GM12878 (cell line): ENCODE measurements at regions not wholly inside any gene's neighbourhood (a gene's known extent, or its start where the extent isn't known, plus 50 kb on each side); places are given as distances from the start of the nearest gene placed in this dataset.

Experiments
- ATAC-seq: fragments of 200-7000 bp; cut with Tn5 transposase; 3 replicates; pipeline ENCODE4 v1.9.1; 2020; ENCODE audit warnings: mild to moderate bottlenecking, moderate library complexity
- BruUV-seq: library from RNA; stranded (reverse); fragments of 400-500 nt; replicated peaks from 2 replicates; lab custom pipeline; 2021; lab: Mats Ljungman, UMichigan
- CTCF ChIA-PET: fragments of 300-600 bp; sonication (Branson Sonifier 250); formaldehyde crosslinking; extraction: SDS; loops from one replicate; lab custom pipeline; 2021; ENCODE audit warnings: inconsistent platforms; lab: Yijun Ruan, JAX
- POLR2A ChIA-PET: fragments of 350-600 bp; formaldehyde crosslinking; extraction: SDS; loops from one replicate; lab custom pipeline; 2021; ENCODE audit warnings: inconsistent platforms; lab: Charles Lee
- RAD21 ChIA-PET: fragments of 300-600 bp; sonication (Branson Sonifier 250); formaldehyde crosslinking; loops from one replicate; lab custom pipeline; 2023; ENCODE audit warnings: antibody characterized with exemption; ENCODE audit not compliant: unreplicated experiment; lab: Charles Lee
- SMC1A ChIA-PET: fragments of 300-600 bp; sonication (Branson Sonifier 250); formaldehyde crosslinking; loops from one replicate; lab custom pipeline; 2023; ENCODE audit not compliant: unreplicated experiment, uncharacterized antibody; lab: Charles Lee
- DNase-seq: peaks from one replicate; pipeline ENCODE4 v3.0.0-alpha.2; 2011; ENCODE audit warnings: low read depth, low spot score
- FAIRE-seq: peaks from 3 replicates; lab custom pipeline; 2011; peaks lifted over from hg19 to GRCh38; lab: Jason Lieb, UNC
- H2AFZ ChIP-seq: 2 replicates; pipeline ENCODE4 v1.6.0; 2011; ENCODE audit warnings: low read depth, low read length, control low read depth; ENCODE audit not compliant: control insufficient read depth
- H3K27ac ChIP-seq: 2 replicates; pipeline ENCODE4 v1.5.1; 2011; ENCODE audit warnings: control low read depth; ENCODE audit not compliant: control insufficient read depth, insufficient read depth
- H3K27me3 ChIP-seq, 2 experiments: replicated peaks in 1 of 2; 2 replicates each; pipeline versions ENCODE4 v1.6.0 to v1.6.1; 2011; ENCODE audit warnings: low read length in 1 of 2; ENCODE audit not compliant: control insufficient read depth in 2 of 2, insufficient read depth in 2 of 2
- H3K36me3 ChIP-seq, 2 experiments: 2 replicates each; pipeline ENCODE4 v1.5.1; 2011; ENCODE audit warnings: low read length in 1 of 2; ENCODE audit not compliant: control insufficient read depth in 2 of 2, insufficient read depth in 2 of 2
- H3K4me1 ChIP-seq: 2 replicates; pipeline ENCODE4 v1.6.1; 2011; ENCODE audit warnings: mild to moderate bottlenecking, low read length, moderate library complexity, mixed read lengths; ENCODE audit not compliant: control insufficient read depth, insufficient read depth
- H3K4me2 ChIP-seq: 2 replicates; pipeline ENCODE4 v1.6.0; 2011; ENCODE audit warnings: control low read depth; ENCODE audit not compliant: control insufficient read depth, insufficient read depth
- H3K4me3 ChIP-seq: fragments of 200-600 bp; sonication (generic); 2 replicates; pipeline ENCODE4 v1.5.1; 2016
- H3K79me2 ChIP-seq: 2 replicates; pipeline ENCODE4 v1.6.0; 2011; ENCODE audit warnings: low read length; ENCODE audit not compliant: control insufficient read depth, insufficient read depth
- H3K9ac ChIP-seq: 2 replicates; pipeline ENCODE4 v1.8.0; 2011; ENCODE audit warnings: low read length, control low read depth, mixed read lengths; ENCODE audit not compliant: control insufficient read depth, insufficient read depth
- H3K9me3 ChIP-seq: replicated peaks from 3 replicates; pipeline ENCODE4 v1.5.1; 2011; ENCODE audit warnings: mild to moderate bottlenecking, low read length; ENCODE audit not compliant: control insufficient read depth, insufficient read depth
- H4K20me1 ChIP-seq: 2 replicates; pipeline ENCODE4 v1.6.0; 2011; ENCODE audit not compliant: control insufficient read depth, insufficient read depth
- BMI1 ChIP-seq: fragments of 450-650 bp; IDR thresholded peaks from 2 replicates; pipeline ENCODE4 v1.6.1; 2016; ENCODE audit warnings: mild to moderate bottlenecking, moderate library complexity, borderline replicate concordance
- CHD2 ChIP-seq: IDR thresholded peaks from 2 replicates; pipeline ENCODE4 v1.6.1; 2011; ENCODE audit warnings: low read depth, low read length, improper control_type of control experiment, borderline replicate concordance
- FOS ChIP-seq: IDR thresholded peaks from 3 replicates; pipeline ENCODE4 v1.6.1; 2011; ENCODE audit warnings: borderline replicate concordance; ENCODE audit not compliant: insufficient read length; ENCODE audit errors: extremely low read depth
- NR2F1 ChIP-seq: fragments of 450-650 bp; conservative IDR thresholded peaks from 2 replicates; pipeline ENCODE4 v1.6.1; 2017; ENCODE audit warnings: mild to moderate bottlenecking
- POLR2AphosphoS2 ChIP-seq: IDR thresholded peaks from 2 replicates; pipeline ENCODE4 v1.6.1; 2011; ENCODE audit warnings: low read depth, mild to moderate bottlenecking, low read length, improper control_type of control experiment, moderate library complexity
- RBBP5 ChIP-seq: fragments of 200-600 bp; sonication (generic); conservative IDR thresholded peaks from 2 replicates; pipeline ENCODE4 v1.6.1; 2016
- SMAD1 ChIP-seq: fragments of 450-650 bp; IDR thresholded peaks from 2 replicates; pipeline ENCODE4 v1.6.1; 2018; ENCODE audit warnings: mild to moderate bottlenecking, low read depth; ENCODE audit not compliant: partially characterized antibody
- SP1 ChIP-seq: IDR thresholded peaks from one replicate; pipeline ENCODE4 v1.6.1; 2011; ENCODE audit warnings: low read depth, low read length
- TCF3 ChIP-seq: IDR thresholded peaks from 2 replicates; pipeline ENCODE4 v1.6.1; 2012; ENCODE audit warnings: low read depth, mild to moderate bottlenecking, low read length, borderline replicate concordance; ENCODE audit not compliant: insufficient read depth
- YY1 ChIP-seq: IDR thresholded peaks from 2 replicates; pipeline ENCODE4 v1.6.1; 2011; ENCODE audit warnings: low read depth, mild to moderate bottlenecking, low read length
- ZNF207 ChIP-seq: fragments of 450-650 bp; IDR thresholded peaks from 2 replicates; pipeline ENCODE4 v1.6.1; 2014; ENCODE audit warnings: antibody characterized with exemption, mild to moderate bottlenecking, borderline replicate concordance
- WGBS: methylation state at CpG from one replicate; pipeline ENCODE4 v1.1.6; 2016; ENCODE audit warnings: low lambda C conversion rate; ENCODE audit not compliant: insufficient replicate concordance, insufficient coverage; ENCODE audit errors: missing lambda C conversion rate; 5-methylcytosine and 5-hydroxymethylcytosine counted together
- in situ Hi-C: fragments of 300-500 bp; cut with MboI; formaldehyde crosslinking; loops from 9 replicates; pipeline ENCODE4 v1.14.3; 2018; ENCODE audit warnings: mixed read lengths
- intact Hi-C: fragments of 100-400 bp; cut with micrococcal nuclease; formaldehyde crosslinking; loops from one replicate; pipeline ENCODE4 v1.14.2; 2022; ENCODE audit not compliant: unreplicated experiment
- TF ChIP-seq, protein P1 (sequence below): fragments of 450-650 bp; conservative IDR thresholded peaks from 2 replicates; pipeline ENCODE4 v1.6.1; 2017; ENCODE audit warnings: mild to moderate bottlenecking, moderate library complexity
- TF ChIP-seq, protein P2 (sequence below): fragments of 450-650 bp; IDR thresholded peaks from 2 replicates; pipeline ENCODE4 v1.6.1; 2016; ENCODE audit warnings: mild to moderate bottlenecking
- TF ChIP-seq, protein P3 (sequence below): fragments of 450-650 bp; IDR thresholded peaks from 2 replicates; pipeline ENCODE4 v1.6.1; 2017; ENCODE audit warnings: borderline replicate concordance
- TF ChIP-seq, protein P4 (sequence below): fragments of 450-650 bp; IDR thresholded peaks from 2 replicates; pipeline ENCODE4 v1.6.1; 2017; ENCODE audit warnings: mild to moderate bottlenecking, moderate library complexity

DNA sequence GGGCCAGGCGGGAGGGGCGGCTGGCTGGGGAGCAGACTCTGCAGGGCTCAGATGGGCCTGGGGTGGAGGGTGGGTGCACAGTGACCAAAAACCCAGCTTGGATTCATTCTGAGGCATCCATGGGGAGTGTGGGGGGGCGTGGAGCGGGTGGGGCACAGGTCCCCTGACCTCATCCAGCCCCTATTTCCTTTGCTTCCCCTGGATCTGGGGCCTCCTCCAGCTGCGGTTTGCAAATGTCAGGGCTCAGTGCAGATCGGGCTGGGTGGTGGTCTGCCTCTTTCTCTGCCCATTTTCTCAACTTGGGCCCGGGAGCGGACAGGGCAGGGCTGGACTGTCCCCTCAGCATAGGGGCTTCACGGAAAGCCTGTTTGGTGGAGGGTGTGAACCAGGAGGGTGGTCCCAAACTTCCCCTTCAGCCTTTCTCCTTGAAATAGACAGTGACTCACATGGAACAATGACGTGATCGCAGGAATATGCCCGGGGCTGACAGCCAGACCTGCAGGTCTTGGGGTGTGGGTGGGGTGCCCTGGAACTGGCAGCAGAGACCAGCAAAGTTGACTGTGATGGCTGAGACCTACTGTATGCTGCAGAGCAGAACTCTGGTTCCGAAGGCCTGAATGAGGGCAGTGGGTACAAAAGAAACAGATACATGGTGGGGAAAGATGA is 72.9 kb upstream of the PODXL start:
- H3K4me2 ChIP-seq, result no peak overlapping the region
- SMC1A ChIA-PET, result no interaction called here
- no peak overlapping the region for H3K4me3 ChIP-seq
- no peak for FAIRE-seq
- no peaks in the 10 kb centered on the region for H3K36me3 ChIP-seq
- no peaks in the 10 kb centered on the region for H3K4me1 ChIP-seq
- no TSS peak for BruUV-seq
- CTCF ChIA-PET, result no interaction called here
- H3K27me3 ChIP-seq, result peaks cover 0 to 9% of the 10 kb centered on the region in 2 experiments; a peak in 3 of 4 replicates
- ATAC-seq, result no peak
- no peak overlapping the region for H3K9ac ChIP-seq
- H3K27ac ChIP-seq, result no peak overlapping the region
- H3K9me3 ChIP-seq, result no peaks in the 10 kb centered on the region
- POLR2A ChIA-PET, result no interaction called here
- no peak overlapping the region for H2AFZ ChIP-seq
- 15% methylated on average over 9 of the region's 13 CpGs for WGBS
- RAD21 ChIA-PET, result no interaction called here
- no peaks in the 10 kb centered on the region for H3K79me2 ChIP-seq
- no peaks in the 10 kb centered on the region for H4K20me1 ChIP-seq
- in situ Hi-C loops, result no loop called here
- no peak for DNase-seq
- intact Hi-C loops, result no loop called here
- TF ChIP-seq TCF3 (no peak), RBBP5 (no peak), ZNF207 (no peak), FOS (no peak), NR2F1 (no peak), YY1 (no peak), SP1 (no peak), SMAD1 (no peak), POLR2AphosphoS2 (no peak), CHD2 (no peak), BMI1 (no peak)
- TF ChIP-seq, protein P1, sequence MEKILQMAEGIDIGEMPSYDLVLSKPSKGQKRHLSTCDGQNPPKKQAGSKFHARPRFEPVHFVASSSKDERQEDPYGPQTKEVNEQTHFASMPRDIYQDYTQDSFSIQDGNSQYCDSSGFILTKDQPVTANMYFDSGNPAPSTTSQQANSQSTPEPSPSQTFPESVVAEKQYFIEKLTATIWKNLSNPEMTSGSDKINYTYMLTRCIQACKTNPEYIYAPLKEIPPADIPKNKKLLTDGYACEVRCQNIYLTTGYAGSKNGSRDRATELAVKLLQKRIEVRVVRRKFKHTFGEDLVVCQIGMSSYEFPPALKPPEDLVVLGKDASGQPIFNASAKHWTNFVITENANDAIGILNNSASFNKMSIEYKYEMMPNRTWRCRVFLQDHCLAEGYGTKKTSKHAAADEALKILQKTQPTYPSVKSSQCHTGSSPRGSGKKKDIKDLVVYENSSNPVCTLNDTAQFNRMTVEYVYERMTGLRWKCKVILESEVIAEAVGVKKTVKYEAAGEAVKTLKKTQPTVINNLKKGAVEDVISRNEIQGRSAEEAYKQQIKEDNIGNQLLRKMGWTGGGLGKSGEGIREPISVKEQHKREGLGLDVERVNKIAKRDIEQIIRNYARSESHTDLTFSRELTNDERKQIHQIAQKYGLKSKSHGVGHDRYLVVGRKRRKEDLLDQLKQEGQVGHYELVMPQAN, result no peak
- TF ChIP-seq, protein P2, sequence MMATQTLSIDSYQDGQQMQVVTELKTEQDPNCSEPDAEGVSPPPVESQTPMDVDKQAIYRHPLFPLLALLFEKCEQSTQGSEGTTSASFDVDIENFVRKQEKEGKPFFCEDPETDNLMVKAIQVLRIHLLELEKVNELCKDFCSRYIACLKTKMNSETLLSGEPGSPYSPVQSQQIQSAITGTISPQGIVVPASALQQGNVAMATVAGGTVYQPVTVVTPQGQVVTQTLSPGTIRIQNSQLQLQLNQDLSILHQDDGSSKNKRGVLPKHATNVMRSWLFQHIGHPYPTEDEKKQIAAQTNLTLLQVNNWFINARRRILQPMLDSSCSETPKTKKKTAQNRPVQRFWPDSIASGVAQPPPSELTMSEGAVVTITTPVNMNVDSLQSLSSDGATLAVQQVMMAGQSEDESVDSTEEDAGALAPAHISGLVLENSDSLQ, result no peak
- TF ChIP-seq, protein P3, sequence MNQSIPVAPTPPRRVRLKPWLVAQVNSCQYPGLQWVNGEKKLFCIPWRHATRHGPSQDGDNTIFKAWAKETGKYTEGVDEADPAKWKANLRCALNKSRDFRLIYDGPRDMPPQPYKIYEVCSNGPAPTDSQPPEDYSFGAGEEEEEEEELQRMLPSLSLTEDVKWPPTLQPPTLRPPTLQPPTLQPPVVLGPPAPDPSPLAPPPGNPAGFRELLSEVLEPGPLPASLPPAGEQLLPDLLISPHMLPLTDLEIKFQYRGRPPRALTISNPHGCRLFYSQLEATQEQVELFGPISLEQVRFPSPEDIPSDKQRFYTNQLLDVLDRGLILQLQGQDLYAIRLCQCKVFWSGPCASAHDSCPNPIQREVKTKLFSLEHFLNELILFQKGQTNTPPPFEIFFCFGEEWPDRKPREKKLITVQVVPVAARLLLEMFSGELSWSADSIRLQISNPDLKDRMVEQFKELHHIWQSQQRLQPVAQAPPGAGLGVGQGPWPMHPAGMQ, result no peak
- TF ChIP-seq, protein P4, sequence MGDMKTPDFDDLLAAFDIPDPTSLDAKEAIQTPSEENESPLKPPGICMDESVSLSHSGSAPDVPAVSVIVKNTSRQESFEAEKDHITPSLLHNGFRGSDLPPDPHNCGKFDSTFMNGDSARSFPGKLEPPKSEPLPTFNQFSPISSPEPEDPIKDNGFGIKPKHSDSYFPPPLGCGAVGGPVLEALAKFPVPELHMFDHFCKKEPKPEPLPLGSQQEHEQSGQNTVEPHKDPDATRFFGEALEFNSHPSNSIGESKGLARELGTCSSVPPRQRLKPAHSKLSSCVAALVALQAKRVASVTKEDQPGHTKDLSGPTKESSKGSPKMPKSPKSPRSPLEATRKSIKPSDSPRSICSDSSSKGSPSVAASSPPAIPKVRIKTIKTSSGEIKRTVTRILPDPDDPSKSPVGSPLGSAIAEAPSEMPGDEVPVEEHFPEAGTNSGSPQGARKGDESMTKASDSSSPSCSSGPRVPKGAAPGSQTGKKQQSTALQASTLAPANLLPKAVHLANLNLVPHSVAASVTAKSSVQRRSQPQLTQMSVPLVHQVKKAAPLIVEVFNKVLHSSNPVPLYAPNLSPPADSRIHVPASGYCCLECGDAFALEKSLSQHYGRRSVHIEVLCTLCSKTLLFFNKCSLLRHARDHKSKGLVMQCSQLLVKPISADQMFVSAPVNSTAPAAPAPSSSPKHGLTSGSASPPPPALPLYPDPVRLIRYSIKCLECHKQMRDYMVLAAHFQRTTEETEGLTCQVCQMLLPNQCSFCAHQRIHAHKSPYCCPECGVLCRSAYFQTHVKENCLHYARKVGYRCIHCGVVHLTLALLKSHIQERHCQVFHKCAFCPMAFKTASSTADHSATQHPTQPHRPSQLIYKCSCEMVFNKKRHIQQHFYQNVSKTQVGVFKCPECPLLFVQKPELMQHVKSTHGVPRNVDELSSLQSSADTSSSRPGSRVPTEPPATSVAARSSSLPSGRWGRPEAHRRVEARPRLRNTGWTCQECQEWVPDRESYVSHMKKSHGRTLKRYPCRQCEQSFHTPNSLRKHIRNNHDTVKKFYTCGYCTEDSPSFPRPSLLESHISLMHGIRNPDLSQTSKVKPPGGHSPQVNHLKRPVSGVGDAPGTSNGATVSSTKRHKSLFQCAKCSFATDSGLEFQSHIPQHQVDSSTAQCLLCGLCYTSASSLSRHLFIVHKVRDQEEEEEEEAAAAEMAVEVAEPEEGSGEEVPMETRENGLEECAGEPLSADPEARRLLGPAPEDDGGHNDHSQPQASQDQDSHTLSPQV, result no peak
